ENCODE measurements at regions not wholly inside any gene's neighbourhood (a gene's known extent, or its start where the extent isn't known, plus 50 kb on each side); places are given as distances from the start of the nearest gene placed in this dataset.

DNA sequence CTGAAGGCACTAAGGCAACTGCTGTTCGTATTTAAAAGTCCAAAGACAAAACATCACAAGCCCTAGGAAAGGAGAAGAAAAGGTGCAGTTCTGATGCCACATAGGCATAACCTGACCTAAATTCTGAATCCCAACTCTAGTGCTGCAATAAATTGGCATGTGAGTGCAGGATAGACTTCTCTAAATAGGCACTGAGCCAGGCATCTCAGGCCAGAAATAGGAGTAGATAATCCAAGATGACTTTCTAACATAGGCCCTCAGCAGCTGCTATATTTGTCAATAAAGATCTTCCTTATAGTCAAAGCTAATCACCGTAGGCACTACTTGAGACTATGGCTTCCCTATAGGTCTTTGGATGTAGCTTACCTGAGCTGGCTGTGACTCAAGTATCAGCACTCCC, 1163.8 kb downstream of the SORCS1 start:
- Histone ChIP-seq H3K9me3 (no peaks in the 10 kb centered on the region), H3K27ac (no peak overlapping the region), H3K4me1 (no peaks in the 10 kb centered on the region), H3K4me3 (no peak overlapping the region), H3K36me3 (ENCODE audit: insufficient read depth in 1 of 2, low read depth in 1 of 2) (no peaks in the 10 kb centered on the region), H3K27me3 (ENCODE audit: insufficient read depth in 3 of 3, low read length in 2 of 3) (no peaks in the 10 kb centered on the region)
- no peak for DNase-seq
- 58 to 87% (median 70%) methylated on average over 2 of the region's 2 CpGs for WGBS, 3 donors
- ATAC-seq: no peak
- TF ChIP-seq CTCF (IDR thresholded peaks at IDR 0.05): no peak
- intact Hi-C loops (cut with DNase I): no loop called here

DNA sequence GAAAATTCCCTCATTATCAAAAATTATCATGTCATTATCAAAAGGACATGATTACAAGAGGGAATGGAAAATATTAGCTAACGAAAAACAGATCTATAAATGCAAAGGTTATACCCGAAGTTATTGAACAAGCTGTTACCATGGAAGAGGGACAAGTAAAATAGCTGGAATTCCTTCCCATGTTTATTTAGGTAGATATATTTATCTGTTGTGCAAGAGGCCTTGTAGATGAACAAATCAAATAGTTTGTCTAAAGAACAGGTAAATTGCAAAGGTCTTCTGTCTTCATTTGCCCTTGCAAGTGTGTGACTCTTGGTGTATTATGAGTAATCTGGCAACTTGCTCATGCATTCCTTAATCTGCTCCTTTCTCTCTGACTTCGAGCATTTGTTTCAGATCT, 1170.9 kb downstream of the SORCS1 start:
- Histone ChIP-seq H3K9me3 (peaks cover 4% of the 10 kb centered on the region), H3K27ac (no peak overlapping the region), H3K4me3 (no peak overlapping the region), H3K27me3 (ENCODE audit: insufficient read depth in 3 of 3, low read length in 2 of 3) (no peaks in the 10 kb centered on the region), H3K36me3 (ENCODE audit: insufficient read depth in 1 of 2, low read depth in 1 of 2) (no peaks in the 10 kb centered on the region), H3K4me1 (no peaks in the 10 kb centered on the region)
- DNase-seq (no peak), ATAC-seq (no peak)
- no peak for TF ChIP-seq CTCF (IDR thresholded peaks at IDR 0.05)
- 77 to 90% (median 81%) methylated on average over 3 of the region's 3 CpGs for WGBS, 3 donors
- intact Hi-C loops (cut with DNase I): no loop called here

GRCh38 chr10:105992928-105993327, 1171.6 kb downstream of the SORCS1 start:
- Histone ChIP-seq H3K36me3 (ENCODE audit: insufficient read depth in 1 of 2, low read depth in 1 of 2) (no peaks in the 10 kb centered on the region), H3K4me3 (no peak overlapping the region), H3K9me3 (peaks cover 4% of the 10 kb centered on the region), H3K4me1 (no peaks in the 10 kb centered on the region), H3K27ac (no peak overlapping the region), H3K27me3 (ENCODE audit: insufficient read depth in 3 of 3, low read length in 2 of 3) (no peaks in the 10 kb centered on the region)
- intact Hi-C loops (cut with DNase I): no loop called here
- no peak for ATAC-seq
- TF ChIP-seq CTCF (IDR thresholded peaks at IDR 0.05): no peak
- DNase-seq: no peak

GRCh38 chr10:105990529-105990928, 1174.0 kb downstream of the SORCS1 start:
- DNase-seq: no peak
- WGBS, 3 donors: 87 to 100% (median 89%) methylated on average over 2 of the region's 2 CpGs
- no peak for TF ChIP-seq CTCF (IDR thresholded peaks at IDR 0.05)

DNA sequence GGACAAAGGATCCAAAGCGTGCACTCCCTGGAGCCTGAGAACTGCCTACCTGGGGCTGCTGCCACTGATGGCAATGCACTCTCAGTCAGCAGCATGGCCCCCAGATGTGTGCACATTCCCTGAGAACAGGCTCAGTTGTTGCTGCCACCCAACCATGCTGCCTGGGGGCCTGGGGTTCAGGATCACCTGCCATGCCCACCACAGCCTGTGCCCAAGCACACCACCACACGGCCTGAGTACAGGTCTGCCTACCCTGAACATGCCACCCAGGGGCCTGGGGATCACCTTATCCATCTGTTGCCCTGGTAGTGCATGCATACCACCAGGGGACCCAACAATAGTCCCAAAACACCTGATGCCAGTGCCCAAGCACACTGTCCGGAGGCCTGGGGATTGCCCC, 1174.5 kb downstream of the SORCS1 start:
- Histone ChIP-seq H3K36me3 (ENCODE audit: insufficient read depth in 1 of 2, low read depth in 1 of 2) (no peaks in the 10 kb centered on the region), H3K27me3 (ENCODE audit: insufficient read depth in 3 of 3, low read length in 2 of 3) (no peaks in the 10 kb centered on the region), H3K4me1 (no peaks in the 10 kb centered on the region), H3K4me3 (no peak overlapping the region), H3K27ac (no peak overlapping the region), H3K9me3 (peaks cover 4% of the 10 kb centered on the region)
- ATAC-seq (no peak), DNase-seq (no peak)
- WGBS, 3 donors: 88 to 96% (median 92%) methylated on average over 3 of the region's 3 CpGs
- TF ChIP-seq CTCF (IDR thresholded peaks at IDR 0.05): no peak
- intact Hi-C loops (cut with DNase I): no loop called here

More at GRCh38 chr10:105990529-105990928, 1174.0 kb downstream of the SORCS1 start:
- Histone ChIP-seq H3K4me3 (no peak overlapping the region), H3K27ac (no peak overlapping the region), H3K4me1 (no peaks in the 10 kb centered on the region), H3K27me3 (ENCODE audit: insufficient read depth in 3 of 3, low read length in 2 of 3) (no peaks in the 10 kb centered on the region), H3K36me3 (ENCODE audit: insufficient read depth in 1 of 2, low read depth in 1 of 2) (no peaks in the 10 kb centered on the region), H3K9me3 (peaks cover 4% of the 10 kb centered on the region)
- ATAC-seq: no peak
- intact Hi-C loops (cut with DNase I): no loop called here

Measured in psoas muscle (tissue), 7 donors.